Suprapubic skin (tissue), 4 donors: ENCODE measurements at regions not wholly inside any gene's neighbourhood (a gene's known extent, or its start where the extent isn't known, plus 50 kb on each side); places are given as distances from the start of the nearest gene placed in this dataset.

Source experiments
- POLR2A ChIP-seq, 2 donors: fragments of 450-650 bp; IDR thresholded peaks; one replicate each; pipeline ENCODE4 v1.6.1; 2017; ENCODE audit warnings: antibody characterized with exemption in 2 of 2, mild to moderate bottlenecking in 2 of 2, moderate library complexity in 2 of 2
- POLR2AphosphoS5 ChIP-seq, 3 donors: sonication (generic); formaldehyde crosslinking; IDR thresholded peaks; one replicate each; pipeline ENCODE4 v1.6.1; 2017; ENCODE audit warnings: antibody characterized with exemption in 3 of 3
- TF ChIP-seq, protein P1 (sequence below), 2 donors: fragments of 200-600 bp in 1 of 2; fragments of 450-650 bp in 1 of 2; sonication (generic) in 1 of 2; IDR thresholded peaks; one replicate each; pipeline ENCODE4 v1.5.1; 2016 to 2019; ENCODE audit warnings: antibody characterized with exemption in 2 of 2, mild to moderate bottlenecking in 1 of 2, moderate library complexity in 1 of 2

DNA sequence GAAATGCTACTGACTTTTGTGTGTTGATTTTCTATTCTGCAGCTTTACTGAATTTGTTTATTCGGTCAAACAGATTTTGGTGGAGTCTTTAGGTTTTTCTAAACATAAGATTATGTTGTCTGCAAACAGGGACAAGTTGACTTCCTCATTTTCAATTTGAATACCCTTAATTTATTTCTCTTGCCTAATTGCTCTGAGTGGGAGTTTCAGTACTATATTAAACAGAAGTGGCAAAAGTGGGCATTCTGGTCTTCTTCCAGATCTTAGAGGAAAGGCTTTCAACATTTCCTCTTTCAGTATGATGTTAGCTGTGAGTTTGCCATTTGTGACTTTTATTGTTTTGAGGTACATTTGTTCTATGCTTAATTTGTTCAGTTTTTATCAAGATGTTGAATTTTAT lies 268.5 kb downstream of the WNT5A start:
- no peak for TF ChIP-seq POLR2AphosphoS5 (IDR thresholded peaks at IDR 0.05)
- TF ChIP-seq, protein P1, sequence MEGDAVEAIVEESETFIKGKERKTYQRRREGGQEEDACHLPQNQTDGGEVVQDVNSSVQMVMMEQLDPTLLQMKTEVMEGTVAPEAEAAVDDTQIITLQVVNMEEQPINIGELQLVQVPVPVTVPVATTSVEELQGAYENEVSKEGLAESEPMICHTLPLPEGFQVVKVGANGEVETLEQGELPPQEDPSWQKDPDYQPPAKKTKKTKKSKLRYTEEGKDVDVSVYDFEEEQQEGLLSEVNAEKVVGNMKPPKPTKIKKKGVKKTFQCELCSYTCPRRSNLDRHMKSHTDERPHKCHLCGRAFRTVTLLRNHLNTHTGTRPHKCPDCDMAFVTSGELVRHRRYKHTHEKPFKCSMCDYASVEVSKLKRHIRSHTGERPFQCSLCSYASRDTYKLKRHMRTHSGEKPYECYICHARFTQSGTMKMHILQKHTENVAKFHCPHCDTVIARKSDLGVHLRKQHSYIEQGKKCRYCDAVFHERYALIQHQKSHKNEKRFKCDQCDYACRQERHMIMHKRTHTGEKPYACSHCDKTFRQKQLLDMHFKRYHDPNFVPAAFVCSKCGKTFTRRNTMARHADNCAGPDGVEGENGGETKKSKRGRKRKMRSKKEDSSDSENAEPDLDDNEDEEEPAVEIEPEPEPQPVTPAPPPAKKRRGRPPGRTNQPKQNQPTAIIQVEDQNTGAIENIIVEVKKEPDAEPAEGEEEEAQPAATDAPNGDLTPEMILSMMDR (IDR thresholded peaks at IDR 0.05), result no peak
- no peak for TF ChIP-seq POLR2A (IDR thresholded peaks at IDR 0.05)
